HG03196 (cell line): ENCODE measurements at regions not wholly inside any gene's neighbourhood (a gene's known extent, or its start where the extent isn't known, plus 50 kb on each side); places are given as distances from the start of the nearest gene placed in this dataset.

Source experiments
- ATAC-seq: cut with Tn5 transposase; IDR thresholded peaks from one replicate; pipeline ENCODE4 v1.9.1; 2021; ENCODE audit not compliant: unreplicated experiment

- peak; percentile 34 for ATAC-seq
These were observed 212.3 kb upstream of the TRIB2 start for GRCh38 chr2:12504443-12504842.

GRCh38 chr2:12506846-12507245 is 209.9 kb upstream of the TRIB2 start:
- ATAC-seq, result no peak

- ATAC-seq, result peak; percentile 93
These were observed 209.4 kb upstream of the TRIB2 start for GRCh38 chr2:12507295-12507694.

- ATAC-seq, result no peak
These were observed 206.7 kb upstream of the TRIB2 start for GRCh38 chr2:12510070-12510469.

- no peak for ATAC-seq
These were observed 203.4 kb upstream of the TRIB2 start for GRCh38 chr2:12513339-12513738.

GRCh38 chr2:12514168-12514567 is 202.6 kb upstream of the TRIB2 start:
- ATAC-seq, result no peak

- no peak for ATAC-seq
These were observed 201.9 kb upstream of the TRIB2 start for GRCh38 chr2:12514631-12515437.

- no peak for ATAC-seq
These were observed 200.9 kb upstream of the TRIB2 start for GRCh38 chr2:12515871-12516270.

GRCh38 chr2:12533337-12534005 is 183.3 kb upstream of the TRIB2 start:
- no peak for ATAC-seq

GRCh38 chr2:12534646-12535263 is 182.0 kb upstream of the TRIB2 start:
- ATAC-seq, result no peak

- no peak for ATAC-seq
These were observed 179.8 kb upstream of the TRIB2 start for GRCh38 chr2:12536976-12537375.

GRCh38 chr2:12538138-12538694 is 178.5 kb upstream of the TRIB2 start:
- no peak for ATAC-seq

- no peak for ATAC-seq
These were observed 177.4 kb upstream of the TRIB2 start for GRCh38 chr2:12539336-12539735.

- ATAC-seq, result no peak
These were observed 176.8 kb upstream of the TRIB2 start for GRCh38 chr2:12539776-12540562.

- no peak for ATAC-seq
These were observed 173.4 kb upstream of the TRIB2 start for GRCh38 chr2:12543076-12543977.

GRCh38 chr2:12543978-12544558 is 172.7 kb upstream of the TRIB2 start:
- peak; percentile 67 for ATAC-seq

GRCh38 chr2:12547566-12548170 is 169.1 kb upstream of the TRIB2 start:
- no peak for ATAC-seq

- ATAC-seq, result no peak
These were observed 167.8 kb upstream of the TRIB2 start for GRCh38 chr2:12548906-12549305.

GRCh38 chr2:12549641-12550040 is 167.1 kb upstream of the TRIB2 start:
- no peak for ATAC-seq
